ENCODE measurements at regions not wholly inside any gene's neighbourhood (a gene's known extent, or its start where the extent isn't known, plus 50 kb on each side); places are given as distances from the start of the nearest gene placed in this dataset.
"Not testable (repeated sequence)": the region's sequence is repeated elsewhere in the genome, so short reads cannot be mapped to it uniquely, and the experiment has no call there.

DNA sequence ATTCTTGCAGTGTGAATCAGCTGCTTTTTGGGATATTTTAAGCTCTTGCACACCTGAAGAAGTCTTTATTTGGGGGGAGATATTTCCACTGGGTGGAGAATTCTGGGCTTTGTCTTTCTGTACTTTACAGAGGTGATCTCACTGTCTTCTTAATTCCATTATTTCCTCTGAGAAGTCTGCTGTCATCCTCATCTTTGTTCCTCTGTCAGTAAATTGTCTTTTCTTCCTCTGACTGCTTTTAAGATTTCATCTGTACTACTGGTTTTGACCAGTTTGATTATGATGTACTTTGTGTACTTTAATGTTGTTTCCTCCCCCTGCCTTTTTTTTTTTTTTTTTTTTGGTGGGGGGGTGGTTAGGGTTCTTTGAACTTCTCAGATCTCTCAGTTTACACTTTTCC is 133.9 kb downstream of the IGLL1 start:
- TF ChIP-seq, protein P1, sequence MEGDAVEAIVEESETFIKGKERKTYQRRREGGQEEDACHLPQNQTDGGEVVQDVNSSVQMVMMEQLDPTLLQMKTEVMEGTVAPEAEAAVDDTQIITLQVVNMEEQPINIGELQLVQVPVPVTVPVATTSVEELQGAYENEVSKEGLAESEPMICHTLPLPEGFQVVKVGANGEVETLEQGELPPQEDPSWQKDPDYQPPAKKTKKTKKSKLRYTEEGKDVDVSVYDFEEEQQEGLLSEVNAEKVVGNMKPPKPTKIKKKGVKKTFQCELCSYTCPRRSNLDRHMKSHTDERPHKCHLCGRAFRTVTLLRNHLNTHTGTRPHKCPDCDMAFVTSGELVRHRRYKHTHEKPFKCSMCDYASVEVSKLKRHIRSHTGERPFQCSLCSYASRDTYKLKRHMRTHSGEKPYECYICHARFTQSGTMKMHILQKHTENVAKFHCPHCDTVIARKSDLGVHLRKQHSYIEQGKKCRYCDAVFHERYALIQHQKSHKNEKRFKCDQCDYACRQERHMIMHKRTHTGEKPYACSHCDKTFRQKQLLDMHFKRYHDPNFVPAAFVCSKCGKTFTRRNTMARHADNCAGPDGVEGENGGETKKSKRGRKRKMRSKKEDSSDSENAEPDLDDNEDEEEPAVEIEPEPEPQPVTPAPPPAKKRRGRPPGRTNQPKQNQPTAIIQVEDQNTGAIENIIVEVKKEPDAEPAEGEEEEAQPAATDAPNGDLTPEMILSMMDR (IDR thresholded peaks at IDR 0.05), result not testable (repeated sequence)
- TF ChIP-seq POLR2A (IDR thresholded peaks at IDR 0.05), result not testable (repeated sequence)

All from right lobe of liver (tissue), 4 donors.